ENCODE measurements at regions not wholly inside any gene's neighbourhood (a gene's known extent, or its start where the extent isn't known, plus 50 kb on each side); places are given as distances from the start of the nearest gene placed in this dataset.

GRCh38 chr14:65224799-65225198 lies 122.5 kb upstream of the MAX start:
- DNase-seq (ENCODE audit: low spot score) = no peak

GRCh38 chr14:65225299-65226159 lies 123.2 kb upstream of the MAX start:
- DNase-seq (ENCODE audit: low spot score) = no peak

DNA sequence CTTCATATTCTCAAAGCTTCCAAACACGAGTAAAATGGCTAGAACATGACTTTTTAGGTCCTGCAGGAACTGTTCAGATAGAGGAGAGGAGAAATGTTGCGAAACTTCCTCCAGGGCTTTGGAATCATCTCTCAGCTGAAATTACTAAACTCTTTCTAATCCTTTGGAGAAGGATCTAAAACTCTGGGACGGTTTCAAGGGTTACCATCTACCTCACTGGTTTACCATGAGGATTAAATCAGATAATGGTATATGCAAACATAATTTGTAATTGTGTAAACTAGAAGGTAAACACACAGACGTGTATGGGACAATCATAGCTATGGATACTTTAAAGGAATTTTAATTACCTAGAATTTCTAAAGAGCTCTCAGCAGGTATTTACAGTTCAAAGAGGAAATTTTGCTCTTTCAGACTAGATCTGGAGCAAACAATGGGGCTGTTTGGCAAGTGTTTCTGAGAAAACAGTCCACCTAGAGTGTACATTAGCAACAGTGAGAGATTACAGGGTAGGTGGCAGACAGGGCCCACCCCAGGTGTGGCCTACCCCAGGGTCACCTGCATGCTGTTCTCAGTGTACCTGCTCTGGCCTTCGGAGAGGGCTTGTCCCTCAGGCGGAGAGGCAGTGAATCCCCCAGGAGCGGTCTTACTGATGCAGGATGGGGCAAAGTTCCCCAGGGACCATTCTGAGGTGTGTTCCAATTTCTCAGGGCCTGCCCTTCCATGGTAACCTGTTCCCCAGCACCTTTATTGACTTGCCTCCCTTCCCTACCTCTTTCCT lies 124.7 kb upstream of the MAX start:
- peak; percentile 59 for DNase-seq (ENCODE audit: low spot score)

- no peak for DNase-seq (ENCODE audit: low spot score)
These were observed 126.1 kb upstream of the MAX start for GRCh38 chr14:65228436-65228835.

DNA sequence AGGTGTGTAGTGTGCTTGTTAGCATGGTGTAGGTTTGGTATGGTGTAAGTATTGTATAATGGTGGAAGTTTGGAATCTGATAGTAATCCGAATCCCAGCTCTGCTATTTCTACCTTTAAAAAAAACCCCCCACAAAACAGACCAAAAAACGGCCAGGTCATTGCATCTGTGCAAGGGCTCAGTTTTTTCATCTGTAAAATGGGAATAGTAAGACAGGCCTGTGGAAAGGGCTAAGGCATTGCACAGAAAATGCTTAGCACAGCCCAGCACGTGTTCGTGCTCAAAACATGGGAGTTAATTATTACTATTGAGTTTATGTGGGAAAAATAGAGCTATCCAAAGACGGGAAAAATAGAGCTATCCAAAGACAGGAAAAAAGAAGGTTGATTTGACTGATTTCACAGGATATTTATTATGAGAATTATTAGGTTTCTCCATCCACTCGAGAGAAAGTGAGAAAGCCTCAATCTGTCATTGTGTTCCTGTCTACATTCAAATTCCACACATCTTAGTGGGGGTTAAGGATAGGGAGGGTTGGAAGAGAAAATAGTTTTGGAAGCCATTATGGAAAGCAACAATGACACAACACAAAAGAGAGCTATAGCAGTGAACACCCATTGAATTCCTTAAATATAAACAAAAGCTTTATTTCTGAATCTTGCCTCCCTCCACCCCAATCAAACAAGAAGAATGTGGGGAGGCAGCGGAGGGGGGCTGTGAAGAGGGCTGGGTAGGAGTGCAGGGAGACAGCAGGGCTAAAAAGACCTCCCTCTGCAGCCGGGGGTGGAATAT lies 126.8 kb upstream of the MAX start:
- no peak for DNase-seq (ENCODE audit: low spot score)

- DNase-seq (ENCODE audit: low spot score) = peak; percentile 56
These were observed 127.7 kb upstream of the MAX start for GRCh38 chr14:65229748-65230728.

DNA sequence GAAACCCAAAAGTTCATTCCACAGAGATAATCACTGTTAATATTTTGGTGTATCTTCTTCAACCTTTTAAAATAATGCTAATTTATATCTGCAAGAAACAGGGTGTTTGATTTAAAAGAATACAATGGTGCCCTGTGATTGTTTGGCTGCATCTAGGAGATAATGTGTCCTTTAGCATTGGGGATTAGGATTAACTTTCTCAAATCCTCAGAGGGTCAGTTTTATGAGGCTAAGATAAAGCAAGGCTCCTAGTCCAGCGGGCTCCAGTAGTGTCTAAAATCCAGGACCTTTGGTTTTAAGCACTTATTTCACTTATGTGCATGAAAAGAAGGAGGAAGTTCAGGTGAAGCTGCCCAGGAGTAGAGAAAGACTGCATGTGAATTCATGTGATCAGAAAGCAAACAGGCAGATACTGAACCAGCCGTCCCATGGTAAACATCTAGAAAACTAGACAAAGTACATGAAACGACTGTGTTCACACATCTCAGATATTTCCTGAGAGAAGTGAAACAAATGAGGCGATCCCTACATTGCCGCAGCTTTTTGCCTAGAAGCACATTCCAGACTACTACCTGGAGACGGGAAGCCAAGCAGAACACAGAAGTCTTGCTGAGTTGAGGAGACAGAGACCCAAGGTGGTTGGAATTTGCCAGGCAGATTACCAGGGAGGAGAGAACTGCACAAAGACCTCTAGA lies 129.1 kb upstream of the MAX start:
- no peak for DNase-seq (ENCODE audit: low spot score)

GRCh38 chr14:65234752-65235361 lies 132.5 kb upstream of the MAX start:
- no peak for DNase-seq (ENCODE audit: low spot score)

DNA sequence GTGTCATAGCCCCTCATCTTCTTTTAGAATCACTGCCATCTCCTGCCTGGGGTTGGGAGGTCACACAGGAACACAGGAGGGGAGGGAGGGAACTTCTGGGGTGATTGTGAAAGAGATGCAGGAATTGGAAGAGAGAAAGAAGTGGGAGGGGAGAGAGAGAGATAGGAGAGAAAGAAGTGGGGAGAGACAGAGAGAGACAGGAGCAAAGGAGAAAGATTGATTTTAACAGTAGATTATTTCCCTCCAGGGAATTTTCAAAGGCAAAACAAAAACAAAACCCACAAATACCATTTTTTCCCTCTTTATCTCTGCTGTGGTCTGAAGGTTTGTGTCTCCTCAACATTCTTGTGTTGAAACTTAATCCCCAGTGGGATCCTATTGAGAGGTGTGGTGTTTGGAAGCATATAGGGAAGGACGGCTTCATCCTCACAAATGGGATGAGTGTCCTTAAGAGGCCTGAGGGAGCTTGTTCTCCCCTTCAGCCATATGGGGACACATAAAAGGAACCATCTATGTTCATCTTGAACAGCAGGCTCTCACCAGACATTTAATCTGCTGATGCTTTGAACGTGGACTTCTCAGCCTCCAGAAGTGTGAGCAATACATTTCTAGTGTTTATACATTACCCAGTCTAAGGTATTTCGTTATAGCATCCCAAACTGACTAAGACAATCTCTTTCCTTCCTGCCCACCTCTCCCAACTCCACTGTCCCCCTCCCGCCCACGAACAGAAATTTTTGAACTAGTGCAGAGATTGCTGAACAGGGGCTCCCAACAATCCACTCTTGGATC lies 134.9 kb upstream of the MAX start:
- peak; percentile 47 for DNase-seq (ENCODE audit: low spot score)

- DNase-seq (ENCODE audit: low spot score) = no peak
These were observed 135.6 kb upstream of the MAX start for GRCh38 chr14:65237941-65238340.

DNA sequence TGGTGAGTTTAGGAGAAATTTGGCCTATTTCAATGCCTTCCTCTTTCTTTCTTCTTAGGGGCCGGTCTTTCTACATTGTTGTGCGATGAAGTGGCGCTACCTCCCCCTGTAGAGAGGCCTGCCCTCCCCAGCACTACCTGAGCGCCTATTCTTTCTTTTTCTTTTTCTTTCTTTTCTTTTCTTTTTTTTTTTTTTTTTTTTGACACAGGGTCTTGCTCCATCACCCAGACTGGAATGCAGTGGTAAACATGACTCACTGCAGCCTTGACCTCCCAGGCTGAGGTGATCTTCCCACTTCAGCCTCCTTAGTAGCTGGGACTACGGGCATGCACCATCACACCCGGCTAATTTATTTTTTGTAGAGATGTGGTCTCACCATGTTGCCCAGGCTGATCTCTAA lies 136.1 kb upstream of the MAX start:
- no peak for DNase-seq (ENCODE audit: low spot score)

DNA sequence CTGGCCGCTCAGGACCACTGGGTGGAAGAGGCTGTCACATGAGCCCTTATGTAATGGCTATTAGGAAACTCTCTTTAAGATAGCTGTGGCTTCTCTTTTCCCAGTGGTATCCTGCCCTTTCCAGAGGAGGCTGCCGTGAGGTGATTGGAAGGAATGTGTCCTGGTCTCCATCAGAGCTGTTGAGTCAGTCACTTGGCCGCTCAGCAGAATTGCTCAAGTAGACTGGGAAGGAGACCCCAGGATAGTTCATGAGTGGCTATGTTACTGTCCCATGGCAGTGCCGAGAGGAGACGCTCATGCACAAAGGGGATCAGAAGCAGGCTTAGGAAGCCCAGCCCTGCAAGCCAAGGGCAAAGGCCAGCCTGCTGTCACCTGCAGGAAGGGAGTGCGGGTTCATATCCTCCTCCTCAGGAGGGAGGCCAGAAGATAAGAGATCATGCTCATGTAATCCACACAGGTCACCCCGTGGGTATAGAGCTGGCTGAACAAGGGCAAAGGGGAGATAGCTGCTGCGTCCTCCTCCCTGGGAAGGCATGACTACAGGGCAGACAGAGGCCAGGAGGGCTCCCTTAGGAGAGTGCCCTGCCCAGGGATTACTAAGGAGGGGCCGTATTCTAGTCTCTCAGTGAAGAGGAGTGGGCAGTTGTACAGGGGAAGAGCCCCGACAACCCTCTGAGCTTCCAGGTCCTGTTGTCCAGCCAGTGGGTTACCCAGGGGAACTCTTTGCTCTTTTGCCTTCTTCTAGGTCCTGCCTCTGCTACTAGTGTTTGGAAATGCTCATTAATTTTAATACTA lies 137.0 kb upstream of the MAX start:
- peak; percentile 79 for DNase-seq (ENCODE audit: low spot score)

- no peak for DNase-seq (ENCODE audit: low spot score)
These were observed 137.6 kb upstream of the MAX start for GRCh38 chr14:65239938-65240296.

DNA sequence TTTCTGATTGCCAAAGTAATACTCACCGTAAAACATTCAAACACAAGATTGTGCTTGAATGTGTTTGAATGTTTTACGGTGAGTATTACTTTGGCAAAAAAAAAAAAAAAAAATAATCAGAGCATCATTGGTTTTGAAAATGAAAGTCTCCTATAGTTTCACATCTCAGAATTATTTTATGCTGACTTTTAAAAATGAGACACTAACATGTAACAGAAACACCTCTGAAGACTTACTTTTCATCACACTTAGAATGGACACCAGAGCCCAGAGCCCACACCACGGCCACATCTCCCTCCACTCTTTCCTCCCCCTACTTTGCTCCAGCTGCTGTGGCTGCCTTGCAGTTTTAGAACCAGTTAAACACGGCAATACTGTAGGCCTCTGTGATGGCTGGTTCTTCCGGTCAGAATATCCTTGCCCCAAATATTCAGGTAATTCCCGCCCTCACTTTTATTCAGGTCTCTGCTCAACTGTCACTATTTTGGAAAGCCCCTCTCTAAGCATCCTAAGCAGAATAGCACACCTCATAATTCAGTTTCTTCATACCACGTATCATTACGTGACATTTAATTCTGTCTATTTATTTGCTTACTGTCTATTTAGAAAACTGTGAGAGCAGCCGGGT lies 138.9 kb upstream of the MAX start:
- DNase-seq (ENCODE audit: low spot score) = no peak

- DNase-seq (ENCODE audit: low spot score) = no peak
These were observed 140.4 kb upstream of the MAX start for GRCh38 chr14:65242732-65243134.

DNA sequence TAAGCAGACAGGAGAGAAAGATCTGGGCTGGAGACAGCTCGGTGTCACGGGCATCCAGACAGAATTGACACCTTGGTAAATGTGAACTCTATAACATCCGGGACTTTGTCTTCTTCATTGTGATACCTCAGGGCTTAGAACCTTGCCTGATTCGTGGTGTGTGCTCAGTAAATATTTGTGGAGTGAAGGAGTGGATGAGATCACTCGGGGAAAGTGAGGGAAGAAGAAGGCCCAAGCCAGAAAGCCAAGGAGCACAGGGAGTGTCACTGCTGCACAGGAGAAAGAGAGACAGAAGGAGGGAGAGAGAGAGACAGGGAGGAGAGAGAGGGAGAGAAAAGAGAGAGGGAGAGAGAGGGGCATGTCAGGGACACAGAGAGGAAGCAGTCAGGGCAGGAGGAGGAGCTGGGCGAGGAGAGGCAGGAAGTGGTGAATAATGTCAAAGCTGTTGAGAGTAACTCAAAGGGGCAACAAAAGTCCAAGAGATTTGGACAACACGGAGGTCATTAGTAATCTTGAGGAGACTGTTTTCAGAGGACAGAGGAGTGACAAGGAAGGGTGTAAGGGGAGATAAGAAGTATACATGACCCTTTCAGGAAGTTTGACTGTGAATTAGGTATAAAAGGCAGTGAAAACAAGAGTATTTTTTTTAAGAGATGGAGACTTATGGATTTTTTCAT lies 141.6 kb upstream of the MAX start:
- no peak for DNase-seq (ENCODE audit: low spot score)

DNA sequence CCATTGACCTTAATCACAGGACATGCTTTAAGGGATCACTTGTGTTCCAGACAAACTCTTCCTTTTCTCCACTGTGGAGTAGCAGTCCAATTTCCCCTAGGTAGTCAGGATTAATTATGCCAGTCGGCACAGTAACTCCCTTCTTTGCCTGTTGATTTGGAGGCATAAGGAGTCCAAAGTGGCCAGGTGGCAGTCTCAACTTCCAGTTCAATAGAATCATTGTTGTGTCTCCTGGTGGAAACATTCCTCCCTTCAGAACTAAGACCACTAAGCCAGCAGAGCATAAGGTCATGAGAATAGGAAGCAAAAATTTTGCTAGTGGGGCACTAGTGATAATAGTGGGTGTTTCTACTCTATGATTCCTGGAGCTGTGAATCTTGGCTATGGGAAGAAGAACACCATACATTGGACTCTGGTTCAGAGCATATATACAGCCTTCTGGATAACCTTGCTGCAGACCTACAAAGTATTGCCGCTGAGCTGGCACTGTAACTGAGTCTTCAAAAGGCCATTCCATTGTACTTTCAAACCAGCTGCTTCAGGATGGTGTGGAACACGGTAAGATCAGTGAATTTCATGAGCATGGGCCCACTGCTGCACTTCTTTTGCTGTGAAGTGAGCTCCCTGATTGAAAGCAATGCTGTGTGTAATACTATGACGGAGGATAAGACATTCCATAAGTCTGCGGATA lies 147.3 kb upstream of the MAX start:
- no peak for DNase-seq (ENCODE audit: low spot score)
